ENCODE measurements at regions not wholly inside any gene's neighbourhood (a gene's known extent, or its start where the extent isn't known, plus 50 kb on each side); places are given as distances from the start of the nearest gene placed in this dataset.

- Histone ChIP-seq H4K20me1 (ENCODE audit: insufficient read depth, low read length) (no peaks in the 10 kb centered on the region), H3K4me1 (ENCODE audit: insufficient read depth, low read length) (no peaks in the 10 kb centered on the region), H3K27ac (ENCODE audit: low read length) (no peak overlapping the region), H3K4me2 (ENCODE audit: insufficient read depth, low read length) (no peak overlapping the region), H2AFZ (ENCODE audit: low read depth, low read length) (no peak overlapping the region), H3K79me2 (ENCODE audit: insufficient read depth, low read length) (no peaks in the 10 kb centered on the region), H3K9me3 (ENCODE audit: insufficient read depth, low read length, severe bottlenecking) (peaks cover 4% of the 10 kb centered on the region), H3K9ac (ENCODE audit: low read depth, low read length) (no peak overlapping the region), H3K27me3 (ENCODE audit: insufficient read depth, low read length, poor library complexity) (no peaks in the 10 kb centered on the region), H3K4me3 (ENCODE audit: low read depth in 1 of 2, low read length in 2 of 2) (no peak overlapping the region), H3K36me3 (ENCODE audit: insufficient read depth, low read length) (no peaks in the 10 kb centered on the region)
- DNase-seq, result no peak
- TF ChIP-seq CTCF (IDR thresholded peaks at IDR 0.05; ENCODE audit: borderline replicate concordance, extremely low read depth, low read length, poor library complexity, severe bottlenecking) (no peak), EZH2 (IDR thresholded peaks at IDR 0.05; ENCODE audit: borderline replicate concordance, low read depth, low read length, severe bottlenecking) (no peak)
- no peak for ATAC-seq (ENCODE audit: insufficient read depth, low read depth)
Observed at GRCh38 chr15:94834494-94834893, 603.1 kb downstream of the MCTP2 start.

GRCh38 chr15:94838281-94838680 is 606.9 kb downstream of the MCTP2 start:
- no peak overlapping the region for H3K9ac ChIP-seq (ENCODE audit: low read depth, low read length)
- H3K4me2 ChIP-seq (ENCODE audit: insufficient read depth, low read length), result no peak overlapping the region
- no peak overlapping the region for H3K4me3 ChIP-seq (ENCODE audit: low read depth in 1 of 2, low read length in 2 of 2)
- H2AFZ ChIP-seq (ENCODE audit: low read depth, low read length), result no peak overlapping the region
- H3K9me3 ChIP-seq (ENCODE audit: insufficient read depth, low read length, severe bottlenecking), result peaks cover 5% of the 10 kb centered on the region
- H3K36me3 ChIP-seq (ENCODE audit: insufficient read depth, low read length), result no peaks in the 10 kb centered on the region
- H3K27me3 ChIP-seq (ENCODE audit: insufficient read depth, low read length, poor library complexity), result no peaks in the 10 kb centered on the region
- no peaks in the 10 kb centered on the region for H4K20me1 ChIP-seq (ENCODE audit: insufficient read depth, low read length)
- no peaks in the 10 kb centered on the region for H3K79me2 ChIP-seq (ENCODE audit: insufficient read depth, low read length)
- DNase-seq (no peak), ATAC-seq (ENCODE audit: insufficient read depth, low read depth) (no peak)
- no peaks in the 10 kb centered on the region for H3K4me1 ChIP-seq (ENCODE audit: insufficient read depth, low read length)
- TF ChIP-seq EZH2 (IDR thresholded peaks at IDR 0.05; ENCODE audit: borderline replicate concordance, low read depth, low read length, severe bottlenecking), result no peak
- TF ChIP-seq CTCF (IDR thresholded peaks at IDR 0.05; ENCODE audit: borderline replicate concordance, extremely low read depth, low read length, poor library complexity, severe bottlenecking), result no peak
- H3K27ac ChIP-seq (ENCODE audit: low read length), result no peak overlapping the region

- no peaks in the 10 kb centered on the region for H4K20me1 ChIP-seq (ENCODE audit: insufficient read depth, low read length)
- no peak overlapping the region for H3K27ac ChIP-seq (ENCODE audit: low read length)
- no peak overlapping the region for H3K4me2 ChIP-seq (ENCODE audit: insufficient read depth, low read length)
- DNase-seq, result no peak
- ATAC-seq (ENCODE audit: insufficient read depth, low read depth), result no peak
- no peak overlapping the region for H2AFZ ChIP-seq (ENCODE audit: low read depth, low read length)
- no peak overlapping the region for H3K4me3 ChIP-seq (ENCODE audit: low read depth in 1 of 2, low read length in 2 of 2)
- H3K27me3 ChIP-seq (ENCODE audit: insufficient read depth, low read length, poor library complexity), result no peaks in the 10 kb centered on the region
- H3K36me3 ChIP-seq (ENCODE audit: insufficient read depth, low read length), result no peaks in the 10 kb centered on the region
- H3K79me2 ChIP-seq (ENCODE audit: insufficient read depth, low read length), result no peaks in the 10 kb centered on the region
- TF ChIP-seq CTCF (IDR thresholded peaks at IDR 0.05; ENCODE audit: borderline replicate concordance, extremely low read depth, low read length, poor library complexity, severe bottlenecking) (no peak), EZH2 (IDR thresholded peaks at IDR 0.05; ENCODE audit: borderline replicate concordance, low read depth, low read length, severe bottlenecking) (no peak)
- H3K4me1 ChIP-seq (ENCODE audit: insufficient read depth, low read length), result no peaks in the 10 kb centered on the region
- peaks cover 5% of the 10 kb centered on the region for H3K9me3 ChIP-seq (ENCODE audit: insufficient read depth, low read length, severe bottlenecking)
- no peak overlapping the region for H3K9ac ChIP-seq (ENCODE audit: low read depth, low read length)
Observed at GRCh38 chr15:94840794-94841783, 609.7 kb downstream of the MCTP2 start.
